Spleen (tissue), 11 donors: ENCODE measurements at regions not wholly inside any gene's neighbourhood (a gene's known extent, or its start where the extent isn't known, plus 50 kb on each side); places are given as distances from the start of the nearest gene placed in this dataset.

ENCODE experiments used
- DNase-seq: peaks from one replicate; pipeline ENCODE4 v3.0.0-alpha.2; 2020
- H3K27ac ChIP-seq, 8 donors: fragments of 200-600 bp; sonication (generic) in 7 of 8; 1 replicate in 4 of 8; 2 replicates in 4 of 8; pipeline versions ENCODE4 v1.5.0 to v1.8.0; 2016 to 2021; ENCODE audit warnings: inconsistent platforms in 4 of 8, mild to moderate bottlenecking in 4 of 8, moderate library complexity in 1 of 8
- H3K27me3 ChIP-seq, 7 donors: fragments of 200-600 bp; sonication (generic) in 6 of 7; replicated peaks in 1 of 7; 1 replicate in 4 of 7; 2 replicates in 3 of 7; pipeline versions ENCODE4 v1.5.0 to v1.8.0; 2016 to 2021; ENCODE audit warnings: inconsistent platforms in 3 of 7, mild to moderate bottlenecking in 1 of 7
- H3K36me3 ChIP-seq, 6 donors: fragments of 200-600 bp; sonication (generic) in 5 of 6; 1 replicate in 4 of 6; 2 replicates in 2 of 6; pipeline versions ENCODE4 v1.5.0 to v1.8.0; 2016 to 2021; ENCODE audit warnings: inconsistent platforms in 2 of 6
- H3K4me1 ChIP-seq, 6 donors: fragments of 200-600 bp; sonication (generic) in 5 of 6; 1 replicate in 3 of 6; 2 replicates in 3 of 6; pipeline versions ENCODE4 v1.5.0 to v1.8.0; 2016 to 2021; ENCODE audit warnings: inconsistent platforms in 3 of 6
- H3K4me3 ChIP-seq, 8 donors: fragments of 200-600 bp; sonication (generic) in 7 of 8; 1 replicate in 4 of 8; 2 replicates in 4 of 8; pipeline versions ENCODE4 v1.5.0 to v1.8.0; 2016 to 2021; ENCODE audit warnings: inconsistent platforms in 4 of 8, mild to moderate bottlenecking in 4 of 8, moderate library complexity in 2 of 8
- H3K9me3 ChIP-seq, 8 donors: fragments of 200-600 bp; sonication (generic) in 7 of 8; 1 replicate in 4 of 8; 2 replicates in 4 of 8; pipeline versions ENCODE4 v1.5.0 to v1.8.0; 2016 to 2021; ENCODE audit warnings: inconsistent platforms in 4 of 8
- CTCF ChIP-seq, 11 experiments: fragments of 200-600 bp in 7 of 11; fragments of 450-650 bp in 4 of 11; sonication (generic) in 4 of 11; IDR thresholded peaks in 8 of 11; conservative IDR thresholded peaks in 3 of 11; 1 replicate in 7 of 11; 2 replicates in 4 of 11; pipeline versions ENCODE4 v1.4.0 to v1.8.0; 2016 to 2021; ENCODE audit warnings: antibody characterized with exemption in 11 of 11, inconsistent platforms in 4 of 11, mild to moderate bottlenecking in 1 of 11
- POLR2A ChIP-seq, 3 donors: fragments of 450-650 bp; IDR thresholded peaks; one replicate each; pipeline ENCODE4 v1.5.1; 2017; ENCODE audit warnings: antibody characterized with exemption in 3 of 3, mild to moderate bottlenecking in 1 of 3
- POLR2AphosphoS5 ChIP-seq, 3 donors: sonication (generic); formaldehyde crosslinking; IDR thresholded peaks; one replicate each; pipeline ENCODE4 v1.5.1; 2017; ENCODE audit warnings: antibody characterized with exemption in 3 of 3
- WGBS, 5 donors: extraction: QIAGEN DNeasy Blood & Tissue Kit in 3 of 5; methylation state at CpG; one replicate each; pipeline versions ENCODE4 v1.1.5 to v1.1.7; 2013 to 2018; 5-methylcytosine and 5-hydroxymethylcytosine counted together
- intact Hi-C: fragments of 100-400 bp; cut with DNase I; formaldehyde crosslinking; loops from one replicate; pipeline ENCODE4 v1.15.0; 2023; ENCODE audit warnings: low total_unique reads
- donor health status: healthy with polysubstance abuse.
- donor health status: DM: no; HTN: no; CAD: no; lungs with moderate emphysema.
- donor health status: DM: no; HTN: no; CAD: no.
- donor health status: Bipolar disorder and iron deficiency.
- donor health status: healthy.
- donor health status: DM: no; HTN: no; CAD: no.
- donor health status: DM: yes; HTN: yes; CAD: no.

- DNase-seq = no peak
- TF ChIP-seq POLR2AphosphoS5 (IDR thresholded peaks at IDR 0.05) (no peak), POLR2A (IDR thresholded peaks at IDR 0.05) (no peak), CTCF (IDR thresholded peaks at IDR 0.05 in 8 of 11, conservative IDR thresholded peaks at IDR 0.05 in 3 of 11) (no peak)
- peaks cover 0 to 27% (median 0%) of the 10 kb centered on the region in 7 donors for H3K27me3 ChIP-seq
- no peaks in the 10 kb centered on the region for H3K36me3 ChIP-seq
- peaks cover 0 to 15% (median 7%) of the 10 kb centered on the region in 8 donors for H3K9me3 ChIP-seq
- 75 to 80% (median 79%) methylated on average over 12 of the region's 12 CpGs for WGBS, 5 donors
- intact Hi-C loops = no loop called here
- H3K27ac ChIP-seq = no peak overlapping the region
- H3K4me1 ChIP-seq = no peaks in the 10 kb centered on the region
- H3K4me3 ChIP-seq = no peak overlapping the region
Measured at GRCh38 chr6:939526-940252, 246.8 kb upstream of the EXOC2 start.

- Histone ChIP-seq H3K9me3 (peaks cover 0 to 8% (median 1%) of the 10 kb centered on the region in 8 donors), H3K36me3 (no peaks in the 10 kb centered on the region), H3K27me3 (peaks cover 0 to 33% (median 0%) of the 10 kb centered on the region in 7 donors), H3K4me3 (no peak overlapping the region), H3K27ac (no peak overlapping the region), H3K4me1 (no peaks in the 10 kb centered on the region)
- WGBS, 5 donors = 74 to 91% (median 83%) methylated on average over 7 of the region's 7 CpGs
- intact Hi-C loops = no loop called here
- TF ChIP-seq POLR2AphosphoS5 (IDR thresholded peaks at IDR 0.05) (no peak), POLR2A (IDR thresholded peaks at IDR 0.05) (no peak), CTCF (IDR thresholded peaks at IDR 0.05 in 8 of 11, conservative IDR thresholded peaks at IDR 0.05 in 3 of 11) (no peak)
- no peak for DNase-seq
Measured at GRCh38 chr6:938916-939315, 246.0 kb upstream of the EXOC2 start.

- H3K4me3 ChIP-seq = no peak overlapping the region
- DNase-seq = no peak
- peaks cover 0 to 35% (median 0%) of the 10 kb centered on the region in 7 donors for H3K27me3 ChIP-seq
- TF ChIP-seq POLR2AphosphoS5 (IDR thresholded peaks at IDR 0.05) = no peak
- TF ChIP-seq POLR2A (IDR thresholded peaks at IDR 0.05) = no peak
- no peak for TF ChIP-seq CTCF (IDR thresholded peaks at IDR 0.05 in 8 of 11, conservative IDR thresholded peaks at IDR 0.05 in 3 of 11)
- H3K4me1 ChIP-seq = no peaks in the 10 kb centered on the region
- intact Hi-C loops = no loop called here
- H3K27ac ChIP-seq = no peak overlapping the region
- WGBS, 5 donors = 80 to 88% (median 85%) methylated on average over 16 of the region's 16 CpGs
- H3K36me3 ChIP-seq = no peaks in the 10 kb centered on the region
- peaks cover 0 to 3% (median 0%) of the 10 kb centered on the region in 8 donors for H3K9me3 ChIP-seq
Measured at GRCh38 chr6:938271-938905, 245.4 kb upstream of the EXOC2 start.

GRCh38 chr6:935582-935981 lies 242.6 kb upstream of the EXOC2 start:
- H3K27me3 ChIP-seq = peaks cover 0 to 35% (median 0%) of the 10 kb centered on the region in 7 donors
- TF ChIP-seq CTCF (IDR thresholded peaks at IDR 0.05 in 8 of 11, conservative IDR thresholded peaks at IDR 0.05 in 3 of 11) (no peak), POLR2A (IDR thresholded peaks at IDR 0.05) (no peak), POLR2AphosphoS5 (IDR thresholded peaks at IDR 0.05) (no peak)
- peaks cover 0 to 6% (median 0%) of the 10 kb centered on the region in 8 donors for H3K9me3 ChIP-seq
- DNase-seq = no peak
- H3K36me3 ChIP-seq = no peaks in the 10 kb centered on the region
- H3K27ac ChIP-seq = no peak overlapping the region
- intact Hi-C loops = no loop called here
- 61 to 78% (median 66%) methylated on average over 8 of the region's 8 CpGs for WGBS, 5 donors
- H3K4me1 ChIP-seq = no peaks in the 10 kb centered on the region
- no peak overlapping the region for H3K4me3 ChIP-seq
